ENCODE measurements at regions not wholly inside any gene's neighbourhood (a gene's known extent, or its start where the extent isn't known, plus 50 kb on each side); places are given as distances from the start of the nearest gene placed in this dataset.

GRCh38 chr3:128569756-128570155, 76.8 kb upstream of the GATA2 start:
- DNase-seq = no peak
- no peak for TF ChIP-seq CTCF (IDR thresholded peaks at IDR 0.05)
- no peaks in the 10 kb centered on the region for H3K9me3 ChIP-seq
- no peak overlapping the region for H3K4me3 ChIP-seq
- H3K27me3 ChIP-seq = peaks cover 0 to 34% (median 8%) of the 10 kb centered on the region in 7 donors
- peaks cover 3 to 41% (median 25%) of the 10 kb centered on the region in 9 donors for H3K4me1 ChIP-seq
- no peak overlapping the region for H3K27ac ChIP-seq
- H3K36me3 ChIP-seq = no peaks in the 10 kb centered on the region
- 92 to 94% methylated on average over 6 of the region's 6 CpGs for WGBS, 2 donors
- intact Hi-C loops (cut with DNase I) = loop anchor here in 2 of 10 donors (5.0 kb wide), 1 partner anchor 82 kb away; no protein-coding TSS in a partner anchor
- no peak for ATAC-seq

DNA sequence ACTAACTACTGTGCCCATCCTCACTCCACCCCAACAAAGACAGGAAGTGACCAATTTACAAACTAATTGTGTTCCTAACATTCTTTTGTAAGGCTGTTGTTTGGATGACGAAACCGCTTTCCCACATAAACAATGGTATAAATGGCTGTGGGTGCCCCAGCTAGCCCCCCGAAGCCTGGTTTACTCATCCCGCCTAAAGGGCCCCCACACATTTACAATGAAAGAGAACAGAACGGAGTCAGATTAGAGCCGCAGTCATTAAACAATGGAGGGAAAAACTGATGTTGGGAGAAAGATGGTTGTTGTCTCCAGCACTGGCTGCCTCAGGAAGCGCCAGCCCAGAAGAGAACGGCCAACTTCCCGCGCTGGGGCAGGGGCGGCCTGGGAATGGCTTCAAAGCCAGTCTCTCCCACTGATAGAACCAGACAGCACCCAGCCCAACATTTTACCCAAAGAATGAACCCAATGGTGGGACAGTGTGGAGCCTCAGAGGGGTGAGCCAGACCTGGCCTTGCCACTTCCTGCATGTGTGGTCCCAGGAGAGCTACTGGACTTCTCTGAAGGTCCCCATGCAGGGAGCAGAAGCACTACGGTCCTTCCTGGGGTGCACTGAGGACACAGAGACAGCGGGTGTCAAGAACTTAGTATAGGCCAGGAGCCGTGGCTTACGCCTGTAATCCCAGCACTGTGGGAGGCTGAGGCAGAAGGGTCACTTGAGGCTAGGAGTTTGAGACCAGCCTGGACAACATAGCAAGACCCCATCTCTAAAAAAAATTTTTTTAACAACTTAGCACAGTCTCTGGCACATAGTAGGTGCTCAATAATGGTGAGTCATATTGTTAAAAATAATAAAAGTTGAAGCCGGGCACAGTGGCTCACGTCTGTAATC, 75.8 kb upstream of the GATA2 start:
- WGBS, 2 donors = 67 to 71% methylated on average over 17 of the region's 17 CpGs
- H3K27me3 ChIP-seq = peaks cover 0 to 31% (median 8%) of the 10 kb centered on the region in 7 donors
- TF ChIP-seq CTCF (IDR thresholded peaks at IDR 0.05) = no peak
- peaks cover 3 to 34% (median 25%) of the 10 kb centered on the region in 9 donors for H3K4me1 ChIP-seq
- DNase-seq (no peak), ATAC-seq (peak in 6 of 8 donors; percentile 30 to 66 (median 51))
- H3K36me3 ChIP-seq = no peaks in the 10 kb centered on the region
- peak overlapping the region in 4 of 10 donors; percentile 41 to 56 (median 44) for H3K27ac ChIP-seq
- H3K9me3 ChIP-seq = no peaks in the 10 kb centered on the region
- intact Hi-C loops (cut with DNase I) = no loop called here
- H3K4me3 ChIP-seq = no peak overlapping the region

DNA sequence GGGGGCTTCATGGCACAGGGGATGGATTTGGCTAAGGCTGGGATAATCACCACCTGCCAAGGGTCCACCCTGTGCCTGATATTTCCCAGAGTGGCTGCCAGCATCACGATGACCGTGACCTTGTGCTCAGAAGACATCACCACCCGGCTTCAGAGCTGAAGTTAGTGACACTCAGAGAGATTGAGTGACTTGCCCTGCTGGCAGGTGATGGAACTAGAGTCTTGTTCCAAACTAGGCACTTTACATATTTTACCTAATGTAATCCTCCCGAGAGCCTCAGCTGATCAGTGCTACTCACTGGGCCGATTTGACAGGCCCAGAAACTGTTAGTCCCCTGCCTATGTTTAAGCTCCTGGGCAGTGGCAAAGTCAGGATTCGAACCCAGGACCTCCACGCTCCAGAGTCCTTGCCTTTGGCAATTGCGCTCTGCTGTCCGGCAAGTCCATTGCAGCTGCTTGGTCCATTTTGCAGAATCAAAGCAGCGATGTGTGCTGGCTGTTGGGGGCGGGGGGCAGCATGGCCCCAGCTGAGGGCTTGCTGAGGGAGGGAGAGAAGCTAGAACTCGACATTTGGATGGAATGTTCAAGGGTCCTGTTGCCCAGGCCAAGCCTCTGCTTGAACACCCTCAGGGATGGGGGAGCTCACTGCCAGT, 74.8 kb upstream of the GATA2 start:
- no peak overlapping the region for H3K27ac ChIP-seq
- intact Hi-C loops (cut with DNase I) = no loop called here
- 77 to 80% methylated on average over 12 of the region's 12 CpGs for WGBS, 2 donors

More for the DNA sequence above, 74.8 kb upstream of the GATA2 start:
- H3K27me3 ChIP-seq = peaks cover 0 to 31% (median 8%) of the 10 kb centered on the region in 7 donors
- peak in 1 of 9 donors; percentile 6 for TF ChIP-seq CTCF (IDR thresholded peaks at IDR 0.05)
- no peaks in the 10 kb centered on the region for H3K36me3 ChIP-seq
- DNase-seq (no peak), ATAC-seq (peak in 1 of 8 donors; percentile 45)
- no peaks in the 10 kb centered on the region for H3K9me3 ChIP-seq
- no peak overlapping the region for H3K4me3 ChIP-seq
- H3K4me1 ChIP-seq = peaks cover 0 to 26% (median 16%) of the 10 kb centered on the region in 9 donors

Measured in heart right ventricle (tissue), 16 donors.